Upper lobe of left lung (tissue), 4 donors: ENCODE measurements at regions not wholly inside any gene's neighbourhood (a gene's known extent, or its start where the extent isn't known, plus 50 kb on each side); places are given as distances from the start of the nearest gene placed in this dataset.

ENCODE experiments used
- CTCF ChIP-seq, 6 experiments: fragments of 450-650 bp in 4 of 6; fragments of 200-600 bp in 2 of 6; sonication (generic) in 2 of 6; IDR thresholded peaks; one replicate each; pipeline ENCODE4 v1.5.1; 2016 to 2019; ENCODE audit warnings: antibody characterized with exemption in 6 of 6
- EP300 ChIP-seq, 4 donors: sonication (generic); formaldehyde crosslinking; IDR thresholded peaks; one replicate each; pipeline ENCODE4 v1.5.1; 2017; ENCODE audit warnings: antibody characterized with exemption in 4 of 4, control low read depth in 2 of 4
- POLR2A ChIP-seq, 4 donors: fragments of 450-650 bp; IDR thresholded peaks; one replicate each; pipeline ENCODE4 v1.5.1; 2016 to 2017; ENCODE audit warnings: antibody characterized with exemption in 4 of 4, mild to moderate bottlenecking in 2 of 4
- POLR2AphosphoS5 ChIP-seq, 2 donors: sonication (generic); formaldehyde crosslinking; IDR thresholded peaks; one replicate each; pipeline ENCODE4 v1.5.1; 2017; ENCODE audit warnings: antibody characterized with exemption in 2 of 2

GRCh38 chr7:35558841-35559240 lies 136.1 kb downstream of the HERPUD2 start:
- TF ChIP-seq CTCF (IDR thresholded peaks at IDR 0.05) (no peak), POLR2A (IDR thresholded peaks at IDR 0.05) (no peak), EP300 (IDR thresholded peaks at IDR 0.05) (no peak), POLR2AphosphoS5 (IDR thresholded peaks at IDR 0.05) (no peak)
